Activated CD8-positive, alpha-beta memory T cell treated with anti-CD3 and anti-CD28 coated beads for 36 hours (primary cell): ENCODE measurements at regions not wholly inside any gene's neighbourhood (a gene's known extent, or its start where the extent isn't known, plus 50 kb on each side); places are given as distances from the start of the nearest gene placed in this dataset.
"Not testable (repeated sequence)": the region's sequence is repeated elsewhere in the genome, so short reads cannot be mapped to it uniquely, and the experiment has no call there.

Experiments used
- CTCF ChIA-PET: fragments of 350-600 bp; sonication (Branson Sonifier 250); formaldehyde crosslinking; loops from one replicate; lab custom pipeline; 2021; ENCODE audit warnings: antibody characterized with exemption; lab: Charles Lee
- POLR2A ChIA-PET: fragments of 350-600 bp; sonication (Branson Sonifier 250); formaldehyde crosslinking; loops from one replicate; lab custom pipeline; 2021; ENCODE audit warnings: antibody characterized with exemption; lab: Charles Lee

DNA sequence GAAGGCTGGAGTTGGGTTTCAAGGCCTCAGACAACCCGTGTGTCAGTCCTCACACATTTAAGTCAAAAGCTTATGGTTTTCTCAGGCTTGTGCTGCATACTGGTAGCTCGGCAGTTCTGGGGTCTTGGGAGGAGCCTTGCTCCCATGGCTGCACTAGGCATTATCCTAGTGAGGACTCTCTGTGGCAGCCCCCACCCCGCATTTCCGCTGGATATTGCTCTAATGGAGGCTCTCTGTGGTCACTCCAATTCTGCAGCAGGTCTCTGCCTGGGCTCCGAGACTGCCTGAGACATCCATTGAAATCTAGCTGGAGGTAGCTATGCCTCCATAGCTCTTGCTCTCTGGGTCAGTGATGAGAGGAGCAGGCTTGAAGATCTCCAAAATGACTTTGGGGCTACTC is 311.5 kb upstream of the PTGER4 start:
- ChIA-PET POLR2A (no interaction called here), CTCF (no interaction called here)

DNA sequence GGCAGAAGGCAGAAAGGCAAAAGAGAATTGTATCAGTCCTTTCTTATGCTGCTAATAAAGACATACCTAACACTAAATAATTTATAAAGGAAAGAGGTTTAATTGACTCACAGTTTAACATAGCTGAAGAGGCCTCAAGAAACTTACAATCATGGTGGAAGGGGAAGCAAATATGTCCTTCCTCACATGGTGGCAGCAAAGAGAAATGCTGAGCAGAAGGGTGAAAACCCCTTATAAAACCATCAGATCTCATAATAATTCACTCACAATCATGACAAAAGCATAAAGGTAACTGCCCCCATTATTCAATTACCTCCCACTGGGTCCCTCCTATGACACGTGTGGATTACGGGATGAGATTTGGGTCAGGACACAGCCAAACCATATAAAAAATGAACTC is 312.5 kb upstream of the PTGER4 start:
- ChIA-PET CTCF (no interaction called here), POLR2A (no interaction called here)

DNA sequence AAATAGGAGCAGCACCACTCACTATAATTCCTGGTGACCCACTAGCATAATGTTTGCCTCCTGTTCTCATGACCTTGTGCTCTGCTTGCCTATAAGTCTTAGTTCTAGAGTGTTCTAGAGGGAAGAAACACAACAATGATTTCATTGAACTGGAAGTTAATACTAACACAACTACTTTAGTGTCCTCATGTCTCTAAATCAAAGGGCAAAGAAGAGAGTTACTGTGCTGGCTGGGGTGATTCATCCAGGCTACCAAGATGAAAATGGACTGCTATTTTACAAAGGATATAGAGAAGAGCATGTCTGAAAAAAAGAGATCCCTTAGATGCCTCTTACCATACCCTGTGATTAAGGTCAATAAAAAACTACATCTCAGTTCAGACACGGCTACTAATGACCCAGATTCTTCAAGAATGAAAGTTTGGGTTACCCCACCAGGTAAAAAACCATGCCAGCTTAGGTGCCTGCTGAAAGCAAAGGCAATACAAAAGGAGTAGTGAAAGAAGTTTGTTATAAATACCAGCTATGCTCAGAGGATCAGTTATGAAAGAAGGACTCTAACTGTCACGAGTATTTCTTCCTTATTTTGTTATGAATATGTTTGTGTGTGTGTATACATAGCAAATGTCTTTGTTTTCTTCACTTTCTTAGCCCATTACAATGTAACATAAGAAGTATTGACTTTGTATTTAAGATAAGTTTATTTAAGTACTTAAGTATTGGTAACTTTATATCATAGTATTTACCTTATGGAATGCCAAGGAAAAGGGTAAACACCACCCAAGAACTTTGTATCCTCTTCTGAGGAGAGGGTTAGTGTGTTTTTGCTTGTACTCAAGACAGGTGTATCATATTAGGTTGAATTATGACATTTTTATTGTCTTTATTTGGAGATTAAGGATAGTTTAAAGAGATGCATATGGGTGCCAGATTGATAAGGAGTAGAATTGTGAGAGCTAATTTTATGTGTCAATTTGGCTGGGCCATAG is 314.1 kb upstream of the PTGER4 start:
- POLR2A ChIA-PET, result no interaction called here
- CTCF ChIA-PET, result no interaction called here

DNA sequence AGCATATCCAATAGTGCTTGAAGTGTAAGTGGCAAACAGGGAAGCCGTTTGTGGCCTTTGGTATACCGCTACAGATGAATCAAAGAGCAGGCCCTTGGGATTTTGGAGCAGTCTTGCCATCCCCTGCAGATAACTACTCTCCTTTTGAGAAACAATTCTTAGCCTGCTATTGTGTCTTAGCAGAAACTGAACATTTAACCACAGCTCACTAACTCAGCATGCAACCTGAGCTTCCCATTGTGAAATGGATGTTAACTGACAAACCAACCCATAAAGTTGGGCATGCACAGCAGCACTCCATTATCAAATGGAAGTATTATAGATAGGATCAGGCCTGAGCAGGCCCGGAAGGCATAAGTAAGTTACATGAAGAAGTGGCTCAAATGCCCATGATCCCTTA is 315.3 kb upstream of the PTGER4 start:
- POLR2A ChIA-PET, result no interaction called here
- CTCF ChIA-PET, result no interaction called here

DNA sequence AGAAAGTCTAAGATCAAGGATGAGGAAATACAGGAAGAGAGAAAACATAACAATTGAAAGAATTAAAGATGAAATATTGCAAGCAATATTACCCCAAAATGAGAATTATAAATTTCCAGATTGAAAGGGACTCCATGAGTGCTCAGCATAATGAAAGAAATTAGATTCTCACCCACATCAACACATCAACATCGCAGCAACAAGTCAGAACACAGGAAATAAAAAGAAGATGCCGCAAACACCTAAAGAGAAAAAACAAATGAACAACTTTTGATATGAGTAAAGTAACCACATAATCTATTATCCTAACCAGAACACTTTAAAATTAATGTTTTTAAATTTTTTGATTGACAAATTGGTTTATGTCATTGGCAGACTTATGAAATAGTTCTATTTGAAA is 318.3 kb upstream of the PTGER4 start:
- ChIA-PET POLR2A (no interaction called here), CTCF (no interaction called here)

DNA sequence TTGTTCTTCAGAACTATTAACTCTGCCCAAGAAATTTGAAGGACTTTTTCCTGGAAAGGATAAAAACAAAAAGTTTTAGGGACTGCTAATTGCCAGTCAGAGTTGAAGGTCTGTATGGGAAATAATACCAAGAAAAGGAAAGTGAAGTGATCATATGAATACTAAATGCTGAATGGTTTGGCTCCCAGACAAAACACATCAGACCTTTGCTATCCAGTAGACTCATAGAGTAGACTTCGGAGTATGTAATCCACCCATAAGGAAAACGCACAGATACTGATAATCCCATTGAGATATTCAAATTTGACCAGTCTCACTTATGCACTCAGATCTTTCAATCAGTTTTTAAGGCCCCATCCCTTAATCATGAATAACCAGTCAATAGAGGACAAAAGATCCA is 319.0 kb upstream of the PTGER4 start:
- ChIA-PET POLR2A (no interaction called here), CTCF (no interaction called here)

DNA sequence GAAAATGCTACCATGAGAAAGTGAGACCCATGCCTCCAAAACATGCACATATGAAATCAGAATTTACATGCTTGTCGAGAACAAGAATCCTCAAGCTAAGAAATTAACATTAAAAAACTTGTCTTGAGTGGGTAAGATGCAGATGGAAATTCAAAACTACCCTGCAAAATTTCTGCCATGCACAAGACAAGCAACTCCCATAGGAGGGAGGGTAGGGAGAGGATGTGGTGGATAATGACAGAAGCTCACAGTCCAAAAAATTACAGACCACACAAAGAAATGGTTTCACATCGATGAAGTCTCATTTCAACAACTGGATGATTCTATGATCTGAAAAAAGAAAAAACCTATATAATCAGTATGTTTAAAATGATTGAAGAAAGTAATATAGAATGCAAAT is 319.9 kb upstream of the PTGER4 start:
- CTCF ChIA-PET, result no interaction called here

DNA sequence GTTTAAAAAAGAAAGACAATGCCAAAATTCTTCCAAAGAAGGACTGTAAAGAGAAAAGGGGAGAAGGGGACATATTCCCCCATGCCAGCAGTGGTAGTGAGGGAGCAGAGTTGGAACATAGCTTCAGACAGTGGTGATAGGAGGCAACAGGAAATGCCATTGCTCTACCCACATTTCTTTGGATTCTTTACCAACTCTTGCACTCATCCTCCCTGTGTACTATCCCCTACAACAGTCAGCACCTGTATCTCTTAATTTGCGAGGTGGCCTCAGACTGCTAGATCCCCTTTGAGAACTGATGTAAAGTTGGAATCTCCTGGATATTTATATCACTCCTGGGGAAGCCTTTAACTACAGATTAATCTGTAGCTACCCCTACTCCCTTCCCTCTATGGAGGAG is 320.6 kb upstream of the PTGER4 start:
- POLR2A ChIA-PET, result no interaction called here
- CTCF ChIA-PET, result no interaction called here

More for the DNA sequence above, 319.9 kb upstream of the PTGER4 start:
- POLR2A ChIA-PET, result no interaction called here

DNA sequence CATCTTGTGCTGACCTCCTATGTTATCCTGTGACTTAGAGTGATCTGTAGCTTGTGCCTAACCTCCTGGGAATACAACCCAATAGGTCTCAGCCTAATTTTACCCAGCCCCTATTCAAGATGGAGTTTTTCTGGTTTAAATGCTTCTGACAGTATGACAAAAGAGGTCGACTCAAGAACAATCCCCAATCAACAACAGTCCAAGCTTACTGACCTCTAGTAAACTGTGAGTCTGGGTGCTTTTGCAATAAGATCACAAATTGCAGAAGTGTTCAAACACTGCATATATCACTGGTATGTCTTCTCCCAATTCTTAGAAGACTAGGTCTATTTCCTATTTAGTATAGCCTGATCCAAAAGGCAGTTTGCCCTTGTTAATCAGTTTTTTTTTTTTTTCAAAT is 323.5 kb upstream of the PTGER4 start:
- POLR2A ChIA-PET, result no interaction called here
- CTCF ChIA-PET, result no interaction called here

DNA sequence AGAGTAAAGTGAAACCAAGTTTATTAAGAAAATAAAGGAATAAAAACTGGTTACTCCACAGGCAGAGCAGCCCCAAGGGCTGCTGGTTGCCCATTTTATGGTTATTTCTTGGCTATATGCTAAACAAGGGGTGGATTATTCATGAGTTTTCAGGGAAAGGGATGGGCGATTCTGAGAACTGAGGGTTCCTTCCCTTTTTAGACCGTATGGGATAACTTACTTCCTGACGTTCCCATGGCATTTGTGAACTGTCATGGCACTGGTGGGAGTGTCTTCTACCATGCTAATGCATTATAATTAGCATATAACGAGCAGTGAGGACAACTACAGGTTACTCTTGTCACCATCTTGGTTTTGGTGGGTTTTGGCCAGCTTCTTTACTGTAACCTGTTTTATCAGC is 323.9 kb upstream of the PTGER4 start:
- ChIA-PET POLR2A (no interaction called here), CTCF (no interaction called here)

DNA sequence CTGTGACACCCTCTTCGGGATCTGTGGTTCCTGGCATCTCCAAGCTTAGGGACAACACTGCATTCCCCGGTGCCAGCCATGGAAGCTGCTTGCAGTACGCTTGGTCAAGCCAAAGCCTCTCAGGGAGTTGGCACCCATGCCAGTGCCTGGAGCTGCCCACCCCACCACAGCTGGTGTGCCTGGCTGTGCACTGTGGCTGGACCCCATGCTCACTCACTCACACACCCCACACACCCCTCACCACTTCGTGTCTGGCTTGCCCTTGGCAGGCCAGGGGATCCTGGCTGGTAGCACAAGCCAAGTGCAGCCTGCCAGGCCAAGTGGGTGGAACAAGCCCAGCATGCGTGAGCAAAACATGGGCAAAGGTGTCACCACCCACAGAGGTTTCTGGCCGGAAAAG is 324.5 kb upstream of the PTGER4 start:
- ChIA-PET POLR2A (no interaction called here), CTCF (no interaction called here)

DNA sequence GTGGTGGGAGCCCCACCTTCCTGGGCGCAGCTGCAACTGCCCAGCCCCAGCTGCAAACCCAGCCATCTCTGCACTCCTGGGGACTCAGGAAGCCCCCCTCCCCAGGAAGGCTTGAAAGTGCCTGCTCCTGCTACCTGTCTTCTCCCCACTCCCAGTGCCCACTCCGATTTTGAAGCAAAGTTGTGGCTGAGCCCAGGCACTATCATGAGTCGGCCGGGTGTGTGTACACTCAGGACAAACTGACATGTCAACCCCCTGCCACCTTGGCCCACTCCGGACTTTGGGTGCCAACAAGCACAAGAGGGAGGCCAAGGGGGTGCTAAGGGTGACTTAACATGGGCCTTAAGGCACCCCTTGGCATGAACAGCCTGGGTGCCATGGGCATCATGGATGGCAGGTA is 325.5 kb upstream of the PTGER4 start:
- CTCF ChIA-PET, result no interaction called here

DNA sequence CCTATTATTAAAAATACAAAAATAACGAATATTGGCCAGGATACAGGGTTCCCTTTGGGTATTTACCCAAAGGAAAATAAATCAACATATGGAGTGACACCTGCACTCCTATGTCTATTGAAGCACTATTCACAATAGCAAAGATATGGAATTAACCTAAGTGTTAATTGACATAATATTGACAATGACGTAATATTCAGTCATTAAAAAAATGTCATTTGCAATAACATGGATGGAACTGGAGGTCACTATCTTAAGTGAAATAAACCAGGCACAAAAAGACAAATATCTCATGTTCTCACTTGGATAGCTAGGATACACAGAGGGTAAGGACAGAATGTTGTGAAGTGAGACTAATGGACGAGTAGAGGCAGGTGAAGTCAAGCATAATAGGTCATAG is 326.3 kb upstream of the PTGER4 start:
- POLR2A ChIA-PET, result no interaction called here

More for the DNA sequence above, 325.5 kb upstream of the PTGER4 start:
- POLR2A ChIA-PET, result no interaction called here

DNA sequence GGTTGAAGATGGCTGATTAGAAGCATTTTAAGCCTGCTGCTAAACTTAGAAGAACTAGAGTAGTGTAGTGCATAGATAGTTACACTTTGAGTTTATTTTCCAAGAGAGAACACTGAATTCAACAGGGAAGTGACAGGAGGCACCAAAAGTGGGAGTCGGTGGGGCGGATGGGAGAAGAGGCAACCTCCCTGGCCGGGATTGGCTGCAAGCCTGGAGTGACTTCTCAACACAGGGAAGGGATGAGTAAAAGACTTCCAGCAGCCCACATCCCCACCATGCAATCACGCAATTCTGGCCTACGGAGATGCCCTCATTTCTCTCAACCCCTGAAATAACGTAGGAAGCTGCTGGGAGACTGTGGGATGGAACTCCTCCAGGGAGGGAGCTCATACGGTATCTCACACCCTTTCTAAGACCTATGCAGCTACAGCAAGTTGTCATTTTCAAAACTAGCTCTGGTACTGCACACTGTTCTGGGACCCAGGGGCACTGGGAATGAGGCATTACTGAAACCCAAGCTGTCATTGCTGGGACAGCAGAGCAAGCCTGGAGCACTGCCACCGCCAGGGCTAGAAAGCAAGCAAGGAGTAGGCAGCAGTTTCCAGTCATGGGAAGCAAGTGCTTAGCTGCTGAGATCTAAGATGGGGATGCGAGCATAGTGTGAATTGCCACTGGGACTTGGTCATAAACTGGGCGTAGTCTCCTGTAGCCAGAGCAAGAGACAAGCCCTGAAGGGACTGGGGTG is 331.6 kb upstream of the PTGER4 start:
- ChIA-PET POLR2A (no interaction called here), CTCF (no interaction called here)

More for the DNA sequence above, 326.3 kb upstream of the PTGER4 start:
- CTCF ChIA-PET, result no interaction called here

DNA sequence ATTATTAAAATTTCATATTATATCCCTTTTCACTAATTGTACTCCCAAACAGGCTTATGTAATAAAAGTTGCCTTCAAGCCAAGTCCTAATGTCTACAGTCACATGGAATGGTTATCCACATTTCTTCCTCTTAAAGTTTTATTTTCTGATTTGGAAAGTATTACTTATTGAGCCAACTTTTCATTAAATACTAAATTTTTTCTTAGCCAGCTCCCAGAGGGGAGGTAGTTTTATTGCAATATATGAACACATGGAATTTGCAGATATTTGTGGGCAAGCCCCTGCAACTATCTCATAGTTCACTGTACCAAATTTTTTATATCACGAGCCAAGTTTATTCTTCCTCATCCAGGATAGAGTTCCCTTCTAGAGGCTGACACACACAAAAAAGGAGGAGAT is 332.8 kb upstream of the PTGER4 start:
- ChIA-PET CTCF (no interaction called here), POLR2A (no interaction called here)

DNA sequence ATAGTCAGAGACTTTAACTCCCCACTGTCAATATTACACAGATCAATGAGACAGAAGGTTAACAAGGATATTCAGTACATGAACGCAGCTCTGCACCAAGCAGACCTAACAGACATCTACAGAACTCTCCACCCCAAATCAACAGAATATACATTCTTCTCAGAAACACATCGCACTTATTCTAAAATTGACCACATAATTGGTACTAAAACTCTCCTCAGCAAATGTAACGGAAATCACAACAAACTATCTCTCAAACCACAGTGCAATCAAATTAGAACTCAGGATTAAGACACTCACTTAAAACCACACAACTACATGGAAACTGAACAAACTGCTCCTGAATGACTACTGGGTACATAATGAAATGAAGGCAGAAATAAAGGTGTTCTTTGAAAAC is 341.3 kb upstream of the PTGER4 start:
- CTCF ChIA-PET, POLR2A ChIA-PET: not testable (repeated sequence)

DNA sequence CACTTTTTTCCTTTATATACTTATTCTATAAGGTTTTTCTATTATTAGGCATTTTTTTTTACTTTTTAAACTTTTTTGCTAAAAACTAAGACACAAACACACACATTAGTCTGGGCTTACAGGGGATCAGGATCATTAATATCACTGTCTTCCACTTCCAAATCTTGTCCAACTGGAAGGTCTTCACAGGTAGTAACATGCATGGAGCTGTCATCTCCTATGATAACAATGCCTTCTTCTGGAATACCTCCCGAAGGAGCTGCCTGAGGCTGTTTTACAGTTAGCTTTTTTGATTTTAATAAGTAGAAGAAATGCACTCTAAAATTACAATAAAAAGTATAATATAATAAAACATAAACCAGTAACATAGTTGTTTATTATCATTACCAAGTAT is 345.5 kb upstream of the PTGER4 start:
- POLR2A ChIA-PET, result interaction anchor here (0.6 kb wide), 1 partner anchor 57 kb away, joined by 3 read pairs; no protein-coding TSS in a partner anchor
- CTCF ChIA-PET, result interaction anchor here (0.6 kb wide), 1 partner anchor 41 kb away, joined by 3 read pairs; no protein-coding TSS in a partner anchor

DNA sequence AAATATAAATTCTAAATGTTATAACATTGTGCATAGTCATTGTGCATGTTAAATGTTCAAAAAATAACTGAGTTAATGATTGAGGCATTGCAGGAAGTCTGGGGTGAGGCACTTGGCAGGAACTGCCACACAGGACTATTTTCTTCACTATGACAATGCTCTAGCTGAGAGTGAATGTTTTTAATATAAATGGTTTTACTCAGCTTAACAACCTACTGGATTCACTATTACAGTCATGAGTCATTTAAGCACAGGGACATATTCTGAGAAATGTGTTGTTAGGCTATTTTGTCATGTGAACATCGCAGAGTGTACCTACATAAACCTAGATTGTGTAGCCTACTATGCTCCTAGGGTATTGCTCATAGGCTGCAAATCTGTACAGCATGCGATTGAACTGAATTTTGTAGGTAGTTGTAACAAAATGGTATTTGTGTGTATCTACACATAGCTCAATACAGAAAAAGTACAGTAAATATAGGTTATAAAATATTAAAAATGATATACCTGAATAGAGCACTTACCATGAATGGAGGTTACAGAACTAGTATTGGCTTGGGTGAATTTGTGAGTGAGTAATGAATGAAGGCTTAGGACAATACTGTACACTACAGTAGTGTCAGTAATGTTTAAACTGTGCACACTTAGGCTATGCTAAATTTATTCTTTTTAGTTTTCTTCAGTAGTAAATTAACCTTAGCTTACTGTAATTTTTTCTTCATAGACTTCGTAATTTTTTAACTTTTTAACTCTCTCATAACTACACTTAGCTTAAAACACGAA is 346.1 kb upstream of the PTGER4 start:
- CTCF ChIA-PET, result no interaction called here

DNA sequence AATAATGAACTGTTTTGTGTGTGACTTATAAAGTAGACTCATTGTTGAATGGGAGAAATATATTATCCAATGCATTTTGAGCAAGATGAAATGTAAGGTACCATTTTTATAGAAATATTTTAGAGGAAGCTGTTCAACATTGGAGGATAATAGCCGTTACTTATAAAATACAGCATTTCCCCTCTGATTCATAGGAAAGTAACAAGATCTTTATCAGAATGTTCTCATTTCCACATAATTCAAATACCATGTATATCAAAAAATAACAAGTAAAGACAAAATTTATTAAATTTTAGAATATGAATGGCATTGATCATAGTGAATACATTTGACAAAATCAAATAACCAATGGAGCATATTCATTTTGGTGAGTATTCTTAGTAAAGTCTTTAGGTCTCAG is 346.7 kb upstream of the PTGER4 start:
- ChIA-PET CTCF (no interaction called here), POLR2A (no interaction called here)

More for the DNA sequence above, 346.1 kb upstream of the PTGER4 start:
- POLR2A ChIA-PET, result no interaction called here

DNA sequence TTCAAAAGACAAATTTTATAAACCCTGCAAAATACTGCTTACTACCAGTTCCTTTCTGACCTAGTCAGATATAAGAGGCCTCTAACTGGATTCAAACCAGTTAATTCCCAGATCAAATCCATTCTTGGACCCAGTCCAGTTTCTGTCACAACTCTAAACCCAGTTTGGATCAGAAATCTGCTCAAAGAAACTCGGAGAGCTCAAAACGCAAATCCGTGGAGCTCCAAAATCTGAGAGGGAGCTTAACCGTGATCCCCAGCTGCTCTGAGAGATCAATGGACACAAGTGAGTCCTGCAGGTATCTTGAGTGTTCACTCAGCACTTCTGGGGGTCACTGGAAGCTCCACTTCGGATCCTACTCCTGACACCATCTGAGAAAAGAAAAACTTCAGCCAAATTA is 348.1 kb upstream of the PTGER4 start:
- ChIA-PET POLR2A (no interaction called here), CTCF (no interaction called here)
